ENCODE measurements at regions not wholly inside any gene's neighbourhood (a gene's known extent, or its start where the extent isn't known, plus 50 kb on each side); places are given as distances from the start of the nearest gene placed in this dataset.
"Not testable (repeated sequence)": the region's sequence is repeated elsewhere in the genome, so short reads cannot be mapped to it uniquely, and the experiment has no call there.

DNA sequence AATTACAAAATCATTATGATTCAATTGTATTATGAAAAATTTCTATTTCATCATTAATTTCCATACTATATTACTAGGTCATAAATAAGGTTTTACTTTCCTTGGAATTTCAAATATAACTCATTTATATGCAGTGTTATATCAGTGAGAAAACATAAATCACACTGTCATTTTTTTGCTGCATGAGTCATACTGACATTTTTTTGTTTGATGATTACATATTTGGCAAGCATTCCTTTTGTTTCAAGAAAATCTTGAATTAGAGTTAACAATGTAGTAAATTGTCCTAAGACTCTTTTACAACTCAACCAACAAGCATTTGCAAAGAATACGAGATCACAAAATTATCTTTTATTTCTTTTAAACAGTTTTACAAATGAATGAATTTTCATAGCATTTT, 298.4 kb upstream of the SEMA6A start:
- no peak overlapping the region for H3K27ac ChIP-seq
- no peak for DNase-seq (ENCODE audit: low read depth, low spot score)

GRCh38 chr5:116872486-116872885, 297.9 kb upstream of the SEMA6A start:
- H3K27ac ChIP-seq, result no peak overlapping the region
- no peak for DNase-seq (ENCODE audit: low read depth, low spot score)

GRCh38 chr5:116867825-116868224, 293.2 kb upstream of the SEMA6A start:
- not testable (repeated sequence) for DNase-seq (ENCODE audit: low read depth, low spot score)

GRCh38 chr5:116865651-116866050, 291.0 kb upstream of the SEMA6A start:
- DNase-seq (ENCODE audit: low read depth, low spot score), result no peak
- no peak overlapping the region for H3K27ac ChIP-seq

More at GRCh38 chr5:116867825-116868224, 293.2 kb upstream of the SEMA6A start:
- H3K27ac ChIP-seq, result not testable (repeated sequence)

- no peak for DNase-seq (ENCODE audit: low read depth, low spot score)
- H3K27ac ChIP-seq, result no peak overlapping the region
Observed at GRCh38 chr5:116864838-116865190, 290.2 kb upstream of the SEMA6A start.

DNA sequence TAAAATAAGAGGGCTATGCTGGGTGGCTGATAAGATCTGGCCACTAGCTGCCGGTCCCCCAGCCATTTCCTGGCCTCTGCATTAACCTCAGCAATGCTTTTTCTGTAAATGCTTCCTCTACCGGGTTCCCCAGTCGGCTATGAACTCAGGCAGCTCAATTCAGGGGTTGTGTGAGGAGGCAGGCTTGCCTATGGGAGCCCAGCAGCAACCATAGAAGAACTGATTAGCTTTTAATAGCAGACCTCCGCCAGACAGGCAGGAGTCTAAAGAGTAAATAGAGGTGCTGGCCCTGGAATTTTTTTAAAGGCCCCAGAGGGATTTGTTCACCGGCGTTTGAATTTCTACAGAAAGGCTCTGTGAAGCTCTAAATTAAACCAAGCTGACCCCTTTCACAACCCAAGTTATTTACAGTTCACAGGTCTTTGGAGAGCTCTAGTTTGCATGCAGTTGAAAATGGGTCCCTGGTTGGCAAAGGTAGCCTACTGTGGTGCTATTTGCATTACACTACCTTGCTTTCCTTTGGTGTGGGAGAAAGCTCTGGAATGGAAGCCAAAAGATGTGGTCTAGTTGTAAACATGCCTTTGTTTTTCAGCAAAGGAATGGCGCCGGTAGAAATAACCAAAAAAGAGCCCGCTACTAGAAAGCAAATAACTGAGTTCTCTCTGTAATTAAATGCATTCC, 289.7 kb upstream of the SEMA6A start:
- no peak for DNase-seq (ENCODE audit: low read depth, low spot score)
- no peak overlapping the region for H3K27ac ChIP-seq

GRCh38 chr5:116862632-116863455, 288.2 kb upstream of the SEMA6A start:
- no peak for DNase-seq (ENCODE audit: low read depth, low spot score)
- H3K27ac ChIP-seq, result no peak overlapping the region

- H3K27ac ChIP-seq, result no peak overlapping the region
- DNase-seq (ENCODE audit: low read depth, low spot score), result no peak
Observed at GRCh38 chr5:116861666-116862065, 287.0 kb upstream of the SEMA6A start.

DNA sequence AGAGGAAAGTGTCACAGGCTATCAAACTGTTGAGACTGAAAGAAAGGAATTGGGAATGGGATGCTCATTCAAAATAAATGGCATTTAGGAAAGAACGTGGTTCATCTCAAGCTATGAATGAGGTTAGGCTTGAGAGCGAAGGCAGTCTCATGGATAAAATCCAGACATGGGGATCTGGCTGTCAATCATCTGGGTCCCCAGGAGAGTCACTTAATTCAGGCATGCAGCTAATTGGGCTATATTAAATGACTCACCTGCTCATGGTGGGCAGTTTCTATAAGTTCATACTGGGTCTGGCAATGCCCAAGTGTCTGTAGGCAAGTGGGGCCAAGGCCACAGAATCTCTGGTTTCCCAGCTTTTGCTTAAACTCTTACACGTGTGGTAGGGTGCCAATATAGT, 286.5 kb upstream of the SEMA6A start:
- DNase-seq (ENCODE audit: low read depth, low spot score), result no peak
- H3K27ac ChIP-seq, result no peak overlapping the region

- DNase-seq (ENCODE audit: low read depth, low spot score), result no peak
- H3K27ac ChIP-seq, result no peak overlapping the region
Observed at GRCh38 chr5:116859666-116860320, 285.2 kb upstream of the SEMA6A start.

DNA sequence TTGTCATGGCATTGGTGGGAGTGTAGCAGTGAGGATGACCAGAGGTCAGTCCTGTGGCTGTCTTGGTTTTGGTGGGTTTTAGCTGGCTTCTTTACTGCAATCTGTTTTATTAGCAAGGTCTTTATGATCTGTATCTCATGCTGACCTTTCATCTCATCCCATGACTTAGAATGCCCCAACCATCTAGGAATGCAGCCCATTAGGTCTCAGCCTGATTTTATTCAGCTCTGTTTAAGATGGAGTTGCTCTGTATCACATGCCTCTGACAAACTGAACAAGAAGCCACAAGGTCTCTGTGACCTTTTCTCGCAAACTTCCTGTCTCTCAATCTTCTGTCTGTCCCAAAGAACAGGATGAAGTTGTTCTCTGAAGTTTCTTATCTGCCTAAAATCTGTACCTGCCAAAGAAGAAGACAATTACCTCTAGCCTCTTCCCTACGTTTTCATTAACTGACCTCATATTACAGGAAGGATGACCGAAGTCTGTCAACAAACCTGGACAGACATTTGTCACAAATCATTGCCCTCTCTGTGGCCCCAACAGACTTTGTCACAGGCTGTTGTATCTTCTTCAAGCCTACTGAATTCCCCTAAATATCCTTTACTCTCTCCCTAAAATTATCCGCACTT, 284.2 kb upstream of the SEMA6A start:
- DNase-seq (ENCODE audit: low read depth, low spot score), result no peak
- no peak overlapping the region for H3K27ac ChIP-seq

- not testable (repeated sequence) for H3K27ac ChIP-seq; DNase-seq (ENCODE audit: low read depth, low spot score)
Observed at GRCh38 chr5:116858020-116858419, 283.4 kb upstream of the SEMA6A start.

DNA sequence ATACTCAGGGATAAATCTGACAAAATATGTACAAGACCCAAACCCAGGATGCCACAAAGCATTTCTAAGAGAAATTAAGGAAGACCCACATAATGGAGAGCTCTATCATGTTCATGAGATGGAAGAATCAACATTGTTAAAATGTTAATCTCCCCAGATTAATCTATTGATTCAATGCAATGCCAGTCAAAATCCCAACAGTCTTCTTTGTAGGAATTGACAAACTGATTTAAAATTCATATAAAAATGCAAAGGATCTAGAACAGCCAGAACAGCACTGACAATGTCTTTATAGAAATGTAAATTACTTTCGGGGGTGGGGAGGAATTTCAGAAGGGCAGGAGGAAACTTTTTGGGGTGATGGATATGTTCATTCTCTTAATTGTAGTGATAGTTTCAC, 281.6 kb upstream of the SEMA6A start:
- H3K27ac ChIP-seq, result no peak overlapping the region
- no peak for DNase-seq (ENCODE audit: low read depth, low spot score)

DNA sequence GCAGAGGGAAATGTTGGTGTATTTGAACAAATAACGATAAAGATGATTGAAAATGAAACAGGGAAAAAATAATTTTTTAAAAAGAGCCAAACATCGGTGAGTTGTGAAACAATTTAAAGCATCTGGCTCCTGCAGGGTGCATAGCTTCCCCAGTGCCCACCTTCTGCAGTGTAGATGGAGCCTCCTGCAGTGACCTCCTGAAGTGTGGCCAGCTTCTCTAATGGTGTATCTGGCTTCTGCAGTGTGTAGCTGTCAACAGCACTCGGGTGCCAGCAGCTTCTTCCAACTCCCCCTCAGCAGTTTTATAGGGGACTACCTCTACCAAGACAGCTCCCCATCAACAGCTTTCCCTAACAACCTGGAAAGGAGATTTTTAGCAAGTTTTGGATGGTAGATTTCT, 279.4 kb upstream of the SEMA6A start:
- no peak overlapping the region for H3K27ac ChIP-seq
- DNase-seq (ENCODE audit: low read depth, low spot score), result no peak

DNA sequence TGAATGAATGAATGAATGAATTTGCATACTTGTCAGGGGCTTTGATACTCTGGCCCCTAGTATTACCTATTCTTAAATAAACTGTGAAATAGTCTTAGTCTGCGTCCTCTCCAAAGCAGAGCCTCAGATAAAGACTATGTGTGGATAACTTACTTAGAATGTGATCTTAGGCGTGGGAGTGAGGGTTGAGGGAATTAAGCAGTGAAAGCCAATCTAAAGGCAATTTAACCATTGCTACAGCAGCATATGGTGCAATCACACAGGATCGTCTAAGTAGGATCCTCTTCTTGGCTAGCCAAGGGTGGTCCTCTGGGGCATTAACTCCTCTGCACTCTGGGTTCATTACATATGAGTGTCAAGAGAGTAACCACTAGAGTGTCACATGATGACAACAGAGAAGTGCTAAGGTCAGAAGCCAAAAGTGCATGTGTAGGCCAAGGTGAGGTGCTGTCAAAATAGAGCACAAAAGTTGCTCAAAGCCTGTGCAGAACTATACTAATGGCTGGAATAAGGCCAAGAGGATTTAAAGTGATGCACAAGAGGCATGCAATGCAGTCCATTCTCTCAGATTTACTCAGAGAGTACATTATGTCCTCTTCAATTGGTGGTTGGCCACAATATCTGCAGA, 274.4 kb upstream of the SEMA6A start:
- DNase-seq (ENCODE audit: low read depth, low spot score), result no peak
- H3K27ac ChIP-seq, result no peak overlapping the region

DNA sequence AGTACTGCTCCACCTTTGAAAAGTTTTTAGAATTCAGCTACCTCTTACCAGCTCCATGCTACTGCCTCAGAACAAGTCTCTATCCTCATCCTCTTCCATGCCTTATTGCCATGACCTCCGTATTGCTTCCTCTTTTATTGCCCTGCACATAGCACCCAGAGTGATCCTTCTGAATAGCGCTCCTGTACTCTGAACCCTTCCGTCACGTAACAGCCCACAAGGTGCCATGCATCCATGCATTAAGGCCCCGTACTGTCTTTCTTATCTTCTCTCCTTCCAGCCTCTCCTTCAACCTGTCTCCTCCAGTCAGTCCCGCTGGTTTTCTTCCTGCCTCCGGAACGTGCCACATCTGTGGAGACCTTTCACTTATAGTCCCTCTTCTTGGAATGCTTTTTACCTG, 273.3 kb upstream of the SEMA6A start:
- DNase-seq (ENCODE audit: low read depth, low spot score), result no peak
- no peak overlapping the region for H3K27ac ChIP-seq

- no peak overlapping the region for H3K27ac ChIP-seq
- no peak for DNase-seq (ENCODE audit: low read depth, low spot score)
Observed at GRCh38 chr5:116844015-116844414, 269.4 kb upstream of the SEMA6A start.

GRCh38 chr5:116842514-116842961, 267.9 kb upstream of the SEMA6A start:
- no peak for DNase-seq (ENCODE audit: low read depth, low spot score)

GRCh38 chr5:116841734-116842133, 267.1 kb upstream of the SEMA6A start:
- DNase-seq (ENCODE audit: low read depth, low spot score), result no peak

More at GRCh38 chr5:116842514-116842961, 267.9 kb upstream of the SEMA6A start:
- H3K27ac ChIP-seq, result no peak overlapping the region

DNA sequence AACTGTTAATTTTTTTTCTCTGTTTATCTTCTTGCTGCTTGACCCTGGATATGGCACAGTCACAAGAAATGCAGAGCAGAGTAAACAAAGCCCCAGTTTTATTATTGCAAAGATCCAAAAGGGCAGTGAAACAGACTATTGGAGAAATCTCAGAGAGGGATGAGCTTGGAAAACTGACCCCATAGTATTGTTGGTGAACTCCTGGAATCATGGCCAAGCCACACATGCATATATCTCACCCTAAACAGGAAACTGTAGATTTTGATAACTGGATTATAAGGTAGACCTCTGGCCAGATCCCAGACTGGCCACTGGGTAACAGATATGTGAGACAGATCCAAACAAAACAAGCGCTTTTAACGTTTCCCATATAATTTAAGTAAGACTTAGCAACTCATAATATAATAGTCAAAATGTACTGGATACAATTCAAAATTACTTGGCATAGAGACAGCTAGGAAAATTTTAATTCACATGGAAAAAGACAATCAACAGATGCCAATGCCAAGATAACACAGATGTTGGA, 263.5 kb upstream of the SEMA6A start:
- DNase-seq (ENCODE audit: low read depth, low spot score), result no peak
- H3K27ac ChIP-seq, result no peak overlapping the region

More at GRCh38 chr5:116841734-116842133, 267.1 kb upstream of the SEMA6A start:
- no peak overlapping the region for H3K27ac ChIP-seq

Measured in epithelial cell of prostate (primary cell).